ENCODE measurements at regions not wholly inside any gene's neighbourhood (a gene's known extent, or its start where the extent isn't known, plus 50 kb on each side); places are given as distances from the start of the nearest gene placed in this dataset.

DNA sequence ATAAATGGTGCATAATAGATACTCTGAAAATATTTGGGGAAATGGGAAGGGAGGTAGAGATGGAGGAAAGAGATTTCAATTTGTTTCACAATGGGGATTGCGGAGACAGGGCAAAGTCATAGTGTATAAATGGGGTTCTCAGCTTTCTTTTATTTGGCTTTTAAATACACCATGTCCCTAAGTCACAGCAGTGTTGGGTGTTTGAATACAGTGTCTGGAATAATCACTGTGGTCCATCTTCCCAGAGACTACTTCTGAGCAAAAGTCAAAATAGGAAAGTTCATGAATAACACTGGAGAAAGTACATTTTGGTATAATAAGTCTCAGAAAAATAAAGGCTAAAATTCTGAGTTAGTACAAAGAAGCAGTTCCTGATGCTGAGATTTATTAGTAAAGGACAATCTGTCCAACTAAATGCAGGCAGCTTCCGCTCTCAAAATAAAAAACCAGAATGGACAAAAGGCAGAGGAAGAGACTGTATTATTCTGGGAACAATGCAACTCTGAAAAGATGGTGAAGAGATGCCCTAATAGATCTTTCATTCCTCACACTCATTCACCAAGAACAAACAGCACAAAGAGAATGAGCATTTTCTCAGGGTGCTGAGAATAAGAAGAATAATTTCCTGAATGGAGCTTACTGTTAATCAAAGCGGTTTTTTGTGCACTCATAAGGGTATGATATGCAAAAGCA is 295.4 kb upstream of the PIK3C3 start:
- POLR2A ChIA-PET (ENCODE audit: low non-redundant PET), result no interaction called here

GRCh38 chr18:41657189-41657588 is 297.8 kb upstream of the PIK3C3 start:
- TF ChIP-seq, protein P1, sequence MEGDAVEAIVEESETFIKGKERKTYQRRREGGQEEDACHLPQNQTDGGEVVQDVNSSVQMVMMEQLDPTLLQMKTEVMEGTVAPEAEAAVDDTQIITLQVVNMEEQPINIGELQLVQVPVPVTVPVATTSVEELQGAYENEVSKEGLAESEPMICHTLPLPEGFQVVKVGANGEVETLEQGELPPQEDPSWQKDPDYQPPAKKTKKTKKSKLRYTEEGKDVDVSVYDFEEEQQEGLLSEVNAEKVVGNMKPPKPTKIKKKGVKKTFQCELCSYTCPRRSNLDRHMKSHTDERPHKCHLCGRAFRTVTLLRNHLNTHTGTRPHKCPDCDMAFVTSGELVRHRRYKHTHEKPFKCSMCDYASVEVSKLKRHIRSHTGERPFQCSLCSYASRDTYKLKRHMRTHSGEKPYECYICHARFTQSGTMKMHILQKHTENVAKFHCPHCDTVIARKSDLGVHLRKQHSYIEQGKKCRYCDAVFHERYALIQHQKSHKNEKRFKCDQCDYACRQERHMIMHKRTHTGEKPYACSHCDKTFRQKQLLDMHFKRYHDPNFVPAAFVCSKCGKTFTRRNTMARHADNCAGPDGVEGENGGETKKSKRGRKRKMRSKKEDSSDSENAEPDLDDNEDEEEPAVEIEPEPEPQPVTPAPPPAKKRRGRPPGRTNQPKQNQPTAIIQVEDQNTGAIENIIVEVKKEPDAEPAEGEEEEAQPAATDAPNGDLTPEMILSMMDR (conservative IDR thresholded peaks at IDR 0.05; ENCODE audit: low read depth), result no peak
- DNase-seq (ENCODE audit: low spot score), result no peak
- H3K27ac ChIP-seq, result no peak overlapping the region
- CTCF ChIA-PET, result no interaction called here
- POLR2A ChIA-PET (ENCODE audit: low non-redundant PET), result no interaction called here

More for the DNA sequence above, 295.4 kb upstream of the PIK3C3 start:
- no peak for DNase-seq (ENCODE audit: low spot score)
- CTCF ChIA-PET, result no interaction called here
- TF ChIP-seq, protein P1 (conservative IDR thresholded peaks at IDR 0.05; ENCODE audit: low read depth), result no peak
- H3K27ac ChIP-seq, result no peak overlapping the region

DNA sequence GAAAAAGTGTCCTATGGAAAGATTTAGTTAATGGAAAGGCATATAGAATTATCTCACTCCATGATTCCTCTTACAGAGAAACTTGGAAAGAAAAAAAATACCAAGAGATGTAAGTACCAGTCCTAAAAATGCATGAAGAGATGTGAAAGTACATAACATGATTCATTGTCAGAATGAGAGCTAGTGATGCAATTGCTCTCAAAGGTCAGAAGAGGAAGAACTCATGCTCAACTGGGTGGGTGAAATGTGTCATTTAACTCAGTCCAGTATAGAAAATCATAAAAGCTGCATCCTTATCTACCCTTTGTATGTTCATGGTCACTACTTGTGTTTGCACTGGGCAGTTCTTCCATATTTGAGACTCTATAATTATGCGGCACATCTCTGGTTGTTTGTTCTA is 300.0 kb upstream of the PIK3C3 start:
- TF ChIP-seq, protein P1 (conservative IDR thresholded peaks at IDR 0.05; ENCODE audit: low read depth), result no peak

DNA sequence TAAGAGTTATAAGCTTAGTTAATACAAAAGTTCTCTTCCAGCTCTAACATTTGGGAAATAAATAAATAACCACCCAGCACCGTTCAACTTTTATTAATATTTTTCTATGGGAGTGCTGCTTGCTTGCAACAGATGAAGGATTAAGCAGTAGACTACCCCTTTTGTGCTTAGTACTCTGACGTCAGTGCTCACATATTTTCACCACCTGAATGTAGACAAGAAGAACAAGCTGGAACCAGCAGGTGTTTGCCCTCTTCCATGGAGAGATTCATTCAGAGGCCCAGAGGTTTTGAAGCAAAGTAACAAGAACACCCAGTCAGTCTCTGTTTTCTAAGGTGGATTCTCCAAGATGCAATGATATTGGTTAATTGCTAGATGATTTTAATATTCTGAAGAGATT is 307.1 kb upstream of the PIK3C3 start:
- CTCF ChIA-PET, result no interaction called here
- POLR2A ChIA-PET (ENCODE audit: low non-redundant PET), result no interaction called here
- TF ChIP-seq, protein P1 (conservative IDR thresholded peaks at IDR 0.05; ENCODE audit: low read depth), result no peak
- no peak for DNase-seq (ENCODE audit: low spot score)
- no peak overlapping the region for H3K27ac ChIP-seq

More for the DNA sequence above, 300.0 kb upstream of the PIK3C3 start:
- DNase-seq (ENCODE audit: low spot score), result no peak
- ChIA-PET POLR2A (ENCODE audit: low non-redundant PET) (no interaction called here), CTCF (no interaction called here)
- no peak overlapping the region for H3K27ac ChIP-seq

GRCh38 chr18:41646915-41647620 is 308.0 kb upstream of the PIK3C3 start:
- ChIA-PET POLR2A (ENCODE audit: low non-redundant PET) (no interaction called here), CTCF (interaction anchor here (0.5 kb wide), 1 partner anchor 54 kb away, joined by 4 read pairs; no protein-coding TSS in a partner anchor)
- no peak for DNase-seq (ENCODE audit: low spot score)
- TF ChIP-seq, protein P1 (conservative IDR thresholded peaks at IDR 0.05; ENCODE audit: low read depth), result no peak
- H3K27ac ChIP-seq, result no peak overlapping the region

DNA sequence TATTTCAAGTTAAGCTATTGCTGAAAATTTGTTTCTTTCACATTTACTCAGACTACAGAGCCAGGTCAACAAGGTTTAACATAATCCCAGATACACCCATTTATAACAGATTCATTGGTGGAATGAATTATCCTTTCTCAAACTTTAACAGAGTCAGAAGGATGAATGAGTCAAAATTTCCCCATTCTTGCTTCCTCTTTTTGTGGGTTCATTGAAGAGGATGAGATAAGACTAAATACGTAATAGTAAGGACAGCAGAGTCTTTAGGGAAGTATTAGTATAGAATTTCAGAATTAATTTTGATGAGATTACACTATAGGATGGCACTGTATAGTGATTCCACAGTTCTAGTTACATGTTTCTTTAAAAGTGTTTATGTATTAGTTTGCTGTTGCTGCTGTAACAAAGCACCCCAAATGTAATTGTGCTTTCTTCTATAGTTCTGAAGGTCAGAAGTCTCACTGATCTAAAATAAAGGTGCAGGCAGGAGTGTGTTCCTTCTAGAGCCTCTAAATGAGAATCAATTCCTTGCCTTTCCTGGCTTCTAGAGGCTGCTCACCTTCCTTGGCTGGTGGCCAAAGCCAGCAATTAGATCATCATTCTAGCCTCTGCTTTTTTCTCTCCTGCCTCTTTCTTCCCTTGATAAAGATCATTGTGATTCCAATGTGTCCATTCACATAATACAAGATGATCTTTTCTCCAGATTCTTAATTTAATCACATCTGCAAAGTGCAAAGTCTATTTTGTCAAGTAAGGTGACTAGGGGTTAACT is 309.3 kb upstream of the PIK3C3 start:
- POLR2A ChIA-PET (ENCODE audit: low non-redundant PET), result no interaction called here
- H3K27ac ChIP-seq, result no peak overlapping the region
- TF ChIP-seq, protein P1 (conservative IDR thresholded peaks at IDR 0.05; ENCODE audit: low read depth), result no peak
- no peak for DNase-seq (ENCODE audit: low spot score)
- CTCF ChIA-PET, result no interaction called here

Data from RWPE1 (cell line).